ENCODE measurements at regions not wholly inside any gene's neighbourhood (a gene's known extent, or its start where the extent isn't known, plus 50 kb on each side); places are given as distances from the start of the nearest gene placed in this dataset.
"Not testable (repeated sequence)": the region's sequence is repeated elsewhere in the genome, so short reads cannot be mapped to it uniquely, and the experiment has no call there.

DNA sequence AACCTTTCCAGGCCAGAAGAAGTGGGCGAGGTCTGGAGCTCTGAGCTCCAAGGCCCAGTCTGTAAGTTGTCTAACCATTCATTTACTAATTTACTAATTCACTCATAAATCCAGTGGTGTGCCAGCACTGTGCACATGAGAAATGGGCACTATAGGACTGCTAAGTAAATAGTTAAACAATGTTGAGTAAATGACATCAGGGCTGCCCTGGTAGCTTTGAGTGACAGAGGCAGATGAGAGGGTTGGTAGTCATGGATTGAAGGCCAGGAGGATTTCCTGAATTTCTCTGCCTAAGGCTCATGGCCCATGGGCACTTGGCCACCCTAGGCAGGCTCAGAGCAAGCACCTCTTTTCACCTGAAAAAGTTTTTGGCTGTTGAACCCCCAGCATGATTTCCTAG lies 216.9 kb upstream of the RXFP2 start:
- no peak for DNase-seq

DNA sequence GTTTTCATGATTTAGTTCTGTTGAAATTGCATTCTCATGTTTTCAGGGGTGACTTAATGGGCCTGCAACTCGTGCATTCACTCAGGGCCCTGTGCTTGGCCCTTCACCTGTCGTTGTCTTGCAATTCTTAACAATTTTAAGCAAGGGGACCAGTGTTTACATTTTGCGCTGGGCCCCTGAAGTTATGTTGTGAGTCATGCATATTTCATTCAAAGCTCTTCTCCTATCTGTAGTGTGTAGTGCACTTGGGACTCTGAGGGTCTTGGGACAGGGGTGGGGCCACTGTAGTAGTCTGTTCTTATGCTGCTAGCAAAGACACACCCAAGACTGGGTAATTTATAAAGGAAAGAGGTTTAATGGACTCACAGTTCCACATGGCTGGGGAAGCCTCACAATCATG lies 211.2 kb upstream of the RXFP2 start:
- DNase-seq, result no peak

DNA sequence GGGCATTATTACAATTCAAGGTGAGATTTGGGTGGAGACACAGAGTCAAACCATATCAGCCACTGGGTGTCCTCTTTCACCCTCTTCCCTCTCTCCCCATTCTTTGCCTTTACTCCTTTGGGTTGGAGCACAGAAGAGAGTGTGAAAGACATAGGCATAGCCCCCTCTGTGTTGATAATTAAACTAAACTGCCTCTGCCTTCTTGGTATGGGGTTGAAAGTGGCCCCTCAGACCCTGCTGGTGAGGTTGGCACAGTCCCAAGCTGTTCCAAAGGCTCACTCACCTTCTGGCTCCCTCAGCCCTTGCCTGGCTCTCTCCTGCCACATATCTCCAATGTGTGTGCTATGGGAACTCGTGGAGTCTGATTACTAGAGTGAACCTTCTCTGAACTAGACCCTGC lies 210.6 kb upstream of the RXFP2 start:
- no peak for DNase-seq

DNA sequence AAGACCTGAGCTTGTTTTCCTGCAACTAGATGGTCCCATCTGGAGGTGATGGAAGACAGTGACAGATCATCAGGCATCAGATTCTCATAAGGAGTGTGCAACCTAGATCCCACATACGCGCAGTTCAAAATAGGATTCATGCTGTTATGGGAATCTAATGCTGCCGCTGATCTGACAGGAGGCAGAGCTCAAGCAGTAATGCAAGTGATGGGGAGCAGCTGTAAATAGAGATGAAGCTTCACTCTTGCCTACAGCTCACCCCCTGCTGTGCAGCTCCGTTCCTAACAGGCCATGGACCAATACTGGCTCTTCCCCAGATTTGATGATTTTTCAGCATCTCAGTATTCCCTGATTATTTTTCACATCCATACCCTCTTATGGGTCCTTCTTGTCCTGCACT lies 208.4 kb upstream of the RXFP2 start:
- DNase-seq, result no peak

DNA sequence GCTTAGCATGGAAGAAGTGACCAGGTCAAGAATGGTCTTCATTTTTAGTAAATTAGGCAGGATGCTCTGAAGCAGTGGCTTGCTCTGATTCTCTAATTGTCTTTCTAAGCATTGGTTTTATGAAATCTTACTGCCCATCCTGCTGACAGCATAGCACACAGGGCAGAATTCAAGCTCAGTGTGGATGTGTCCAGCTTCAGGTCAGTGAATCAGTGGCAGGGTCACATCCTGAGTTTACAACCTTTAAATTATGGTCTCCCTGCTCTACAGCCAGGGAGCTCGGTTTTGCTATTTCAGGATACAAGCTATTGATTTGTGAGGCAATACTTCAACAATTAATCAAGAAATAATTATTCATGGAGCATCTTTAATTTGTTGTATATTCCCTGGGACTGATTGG lies 202.3 kb upstream of the RXFP2 start:
- no peak for DNase-seq

DNA sequence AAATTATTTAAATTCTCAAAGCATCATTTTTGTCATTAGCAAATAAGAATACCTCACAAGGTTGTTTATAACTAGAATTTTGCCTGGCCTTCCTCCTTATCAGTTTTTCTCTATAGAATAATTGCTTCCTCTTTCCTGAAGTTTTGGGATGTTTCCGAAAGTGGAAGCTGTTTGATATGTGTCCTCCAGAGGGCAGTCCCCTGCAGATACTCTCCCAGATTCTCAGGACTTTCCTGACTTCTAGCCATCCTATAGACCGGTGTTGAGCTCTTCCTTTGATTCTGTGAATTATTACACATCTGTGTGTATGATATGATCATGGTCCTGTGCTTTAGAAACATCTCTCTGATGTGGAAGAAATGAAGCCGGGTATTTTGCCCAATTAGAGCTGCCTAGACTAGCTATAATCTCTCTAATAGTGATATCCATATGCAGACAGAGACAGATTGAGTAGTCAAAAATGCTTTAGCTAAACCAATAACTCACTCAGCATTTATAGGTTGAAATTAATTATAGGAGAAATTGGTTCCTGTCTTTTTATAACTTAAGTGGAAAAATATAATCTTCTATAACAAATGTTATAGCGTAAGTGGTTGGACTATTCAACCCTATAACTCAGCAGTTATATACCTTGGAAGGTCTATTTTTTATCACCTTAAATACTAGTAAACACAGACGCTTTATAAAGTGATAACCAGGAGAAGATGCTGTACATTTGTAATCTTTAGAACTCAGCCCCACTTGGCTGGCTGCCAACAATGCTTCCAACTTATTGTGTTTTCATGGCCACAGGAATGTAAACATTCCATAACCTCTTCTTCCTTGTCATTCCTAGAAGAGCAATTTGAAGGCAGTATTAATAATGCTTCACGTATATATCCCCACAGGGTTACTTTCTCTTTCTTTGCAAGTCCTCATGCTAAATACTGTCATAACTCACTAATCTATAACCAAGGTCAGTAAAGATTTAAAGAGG lies 201.0 kb upstream of the RXFP2 start:
- no peak for DNase-seq

DNA sequence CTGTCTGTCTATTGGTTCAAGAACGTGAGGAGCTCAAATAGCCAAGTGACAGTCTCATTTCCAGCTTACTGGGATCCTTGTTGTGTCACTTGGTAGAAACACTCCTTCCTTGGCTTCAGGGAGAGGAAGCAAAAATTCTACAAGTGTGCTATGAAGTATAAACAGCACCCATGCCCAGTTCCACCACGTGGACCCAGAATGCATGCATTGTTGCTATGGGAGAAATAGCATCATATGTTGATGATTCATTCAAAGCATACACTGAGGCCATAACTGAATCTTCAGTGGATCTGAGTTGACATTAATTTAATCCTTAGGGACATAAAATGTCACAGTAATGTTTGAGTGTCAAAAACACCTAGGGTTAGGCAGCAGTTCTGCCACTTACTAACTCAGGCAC lies 199.0 kb upstream of the RXFP2 start:
- no peak for DNase-seq

DNA sequence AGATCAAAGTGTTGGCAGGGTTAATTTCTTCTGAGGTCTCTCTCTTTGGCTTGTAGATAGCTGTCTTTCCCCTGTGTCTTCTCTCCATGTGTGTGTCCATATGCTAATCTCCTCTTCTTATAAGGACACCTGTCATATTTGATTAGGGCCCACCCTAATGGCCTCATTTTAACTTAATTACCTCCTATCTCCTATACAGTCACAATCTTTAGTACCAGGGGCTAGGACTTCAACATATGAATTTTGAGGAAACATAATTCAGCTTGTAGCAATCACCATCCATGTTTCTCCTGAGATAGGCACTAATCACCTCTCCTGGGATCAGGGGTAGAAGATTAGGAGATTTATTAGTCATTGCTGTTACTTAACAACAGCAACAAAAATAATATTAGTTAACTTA lies 196.1 kb upstream of the RXFP2 start:
- no peak for DNase-seq

DNA sequence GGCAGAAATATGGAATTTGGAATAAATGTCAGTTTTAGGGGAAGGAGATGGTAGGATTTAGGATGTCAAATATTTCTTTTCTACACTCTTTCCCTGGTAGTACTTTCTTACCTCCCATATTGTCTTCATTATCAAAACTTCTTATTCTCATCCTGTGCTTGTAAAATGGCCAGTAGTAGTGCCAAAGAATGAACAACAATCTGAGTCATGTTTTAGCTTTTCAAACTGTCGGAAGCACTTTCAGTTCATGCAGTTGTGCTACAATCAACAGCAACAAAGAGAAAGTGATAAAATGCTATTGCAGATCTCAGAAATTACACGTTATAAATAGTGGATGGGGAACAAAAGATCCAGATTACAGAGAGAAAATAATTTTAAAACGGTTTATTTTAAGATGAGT lies 193.7 kb upstream of the RXFP2 start:
- no peak for DNase-seq

DNA sequence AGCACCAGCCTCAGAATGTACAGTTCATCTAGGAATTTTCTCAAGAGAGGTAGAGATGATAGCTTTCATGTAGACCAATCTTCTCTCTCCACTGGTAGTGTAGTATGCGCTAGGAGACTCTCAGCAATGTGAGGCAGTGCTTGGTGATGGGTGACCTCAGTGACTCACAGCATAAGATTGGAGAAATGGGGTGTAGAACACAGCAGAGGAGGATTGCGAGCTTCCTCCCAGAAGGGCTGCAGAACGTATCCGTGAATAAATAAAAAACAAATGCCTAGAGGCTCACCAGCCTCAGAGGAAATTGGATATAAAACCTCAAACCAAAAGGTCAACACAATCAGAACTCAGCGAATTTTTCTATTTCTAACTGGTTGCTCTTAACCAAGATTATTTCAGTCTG lies 182.9 kb upstream of the RXFP2 start:
- no peak for DNase-seq

DNA sequence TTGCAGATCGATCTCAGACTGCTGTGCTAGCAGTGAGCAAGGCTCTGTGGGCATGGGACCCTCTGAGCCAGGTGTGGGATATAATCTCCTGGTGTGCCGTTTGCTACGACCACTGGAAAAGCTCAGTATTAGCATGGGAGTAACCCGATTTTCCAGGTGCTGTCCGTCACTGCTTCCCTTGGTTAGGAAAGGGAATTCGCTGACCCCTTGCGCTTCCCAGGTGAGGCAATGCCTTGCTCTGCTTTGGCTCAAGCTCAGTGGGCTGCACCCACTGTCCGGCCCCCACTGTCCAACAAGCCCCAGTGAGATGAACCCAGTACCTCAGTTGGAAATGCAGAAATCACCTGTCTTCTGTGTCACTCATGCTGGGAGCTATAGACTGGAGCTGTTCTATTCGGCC lies 155.1 kb upstream of the RXFP2 start:
- DNase-seq, result not testable (repeated sequence)

DNA sequence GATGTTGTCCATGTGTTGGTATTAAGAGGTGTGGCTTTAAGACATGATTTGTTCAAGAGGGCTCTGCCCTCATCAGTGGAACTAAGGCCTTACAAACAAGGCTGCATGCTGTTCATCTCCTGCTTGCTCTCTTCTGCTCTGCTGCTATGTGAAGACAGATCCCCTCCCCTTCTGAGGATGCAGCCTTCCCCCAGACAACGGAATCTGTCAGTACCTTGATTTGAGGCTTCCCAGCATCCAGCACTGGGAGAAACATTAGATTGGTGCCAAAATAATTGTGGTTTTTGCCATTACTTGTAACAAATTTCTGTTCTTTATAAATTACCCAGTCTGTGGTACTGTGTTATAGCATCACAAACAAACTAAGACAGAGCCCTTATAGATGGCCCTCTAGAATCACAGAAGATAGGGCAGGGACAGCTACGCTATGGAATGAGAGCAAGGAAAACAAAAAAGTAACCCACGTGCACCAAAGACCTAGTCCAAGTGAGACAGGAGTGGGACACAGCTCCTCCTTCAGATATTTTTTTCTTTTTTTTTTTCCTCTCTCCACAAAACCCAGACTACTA lies 151.5 kb upstream of the RXFP2 start:
- DNase-seq, result no peak

DNA sequence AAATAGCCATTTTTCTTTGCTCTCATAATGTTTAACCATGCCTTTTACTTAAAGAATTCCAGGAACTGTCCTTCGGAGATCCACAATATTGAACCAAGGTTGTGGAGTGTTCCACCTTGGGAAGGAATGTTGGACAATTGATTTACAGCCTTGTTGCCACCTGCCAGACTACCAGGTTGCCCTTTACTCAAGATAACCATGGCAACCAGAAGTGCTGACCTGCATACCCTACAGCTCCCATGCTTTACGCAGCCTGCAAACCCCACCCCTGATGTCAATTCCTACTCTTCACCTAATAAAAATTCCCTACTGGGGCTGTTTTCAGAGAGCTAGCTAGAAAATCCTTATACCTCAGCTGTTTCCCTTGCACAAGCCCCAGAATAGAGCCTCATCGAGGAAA lies 151.0 kb upstream of the RXFP2 start:
- DNase-seq, result no peak

DNA sequence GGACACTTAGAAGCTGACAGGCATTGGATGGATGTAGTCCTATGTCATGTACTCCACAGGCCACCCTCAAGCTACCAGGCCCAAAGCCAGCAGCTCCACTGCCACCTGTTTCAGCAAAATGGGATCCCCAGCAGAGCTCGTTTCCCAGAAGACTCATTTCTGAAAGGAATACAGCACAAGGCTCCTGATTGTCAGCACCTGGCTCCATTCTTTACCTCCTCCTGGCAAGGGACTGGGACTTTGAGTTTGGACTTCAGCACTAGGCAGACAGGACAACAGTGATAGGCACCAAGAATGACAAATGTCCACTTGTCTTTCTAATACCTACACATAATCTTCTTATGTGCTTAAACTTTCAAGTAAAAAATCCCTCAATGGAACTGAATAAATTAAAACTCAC lies 150.4 kb upstream of the RXFP2 start:
- DNase-seq, result no peak

DNA sequence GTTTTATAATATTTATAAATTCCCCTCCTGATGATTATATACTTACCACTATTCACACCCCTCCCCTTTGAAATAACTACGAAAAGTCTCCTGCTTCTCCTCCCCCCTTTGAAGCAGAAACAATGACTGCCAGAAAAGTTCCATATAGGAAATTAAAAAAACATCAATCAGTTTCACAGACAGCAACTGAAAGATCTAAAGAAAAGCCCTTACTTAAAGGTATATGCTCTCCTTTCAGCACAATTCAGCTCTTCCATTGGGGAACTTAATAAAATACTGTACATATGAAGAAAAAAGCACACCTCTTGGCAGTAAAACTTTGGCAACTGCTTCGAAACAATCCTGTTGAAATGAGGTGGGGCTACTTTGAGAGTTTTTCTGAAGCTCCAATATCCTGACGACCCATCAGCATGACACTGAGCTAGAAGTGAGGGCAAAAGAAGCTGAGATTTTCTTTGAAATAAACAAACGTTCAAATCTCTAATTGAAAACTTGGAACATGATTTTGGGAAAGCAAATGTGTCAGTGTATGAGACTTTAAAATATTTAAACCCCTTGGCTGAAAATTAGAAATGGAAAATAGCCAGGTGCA lies 147.6 kb upstream of the RXFP2 start:
- DNase-seq, result no peak

DNA sequence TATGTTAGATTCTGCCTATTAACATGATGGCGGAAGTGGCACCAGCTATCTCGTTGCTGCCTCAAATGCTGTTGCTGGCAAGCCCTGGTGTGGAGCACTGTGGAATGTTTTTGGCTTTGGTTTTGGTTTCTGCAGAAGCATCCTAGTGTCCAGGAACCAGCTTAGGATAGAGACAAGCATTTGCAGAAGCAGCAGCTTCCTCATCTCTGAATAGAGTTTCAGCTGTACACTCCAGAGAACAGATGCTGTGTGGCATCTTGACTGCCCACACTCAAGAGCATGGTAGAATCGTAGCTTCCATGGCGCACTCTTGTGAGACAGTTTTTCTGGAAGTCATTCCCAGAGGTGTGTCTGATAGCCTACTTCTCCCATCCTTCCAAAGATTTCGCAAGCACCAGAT lies 145.3 kb upstream of the RXFP2 start:
- DNase-seq, result no peak

DNA sequence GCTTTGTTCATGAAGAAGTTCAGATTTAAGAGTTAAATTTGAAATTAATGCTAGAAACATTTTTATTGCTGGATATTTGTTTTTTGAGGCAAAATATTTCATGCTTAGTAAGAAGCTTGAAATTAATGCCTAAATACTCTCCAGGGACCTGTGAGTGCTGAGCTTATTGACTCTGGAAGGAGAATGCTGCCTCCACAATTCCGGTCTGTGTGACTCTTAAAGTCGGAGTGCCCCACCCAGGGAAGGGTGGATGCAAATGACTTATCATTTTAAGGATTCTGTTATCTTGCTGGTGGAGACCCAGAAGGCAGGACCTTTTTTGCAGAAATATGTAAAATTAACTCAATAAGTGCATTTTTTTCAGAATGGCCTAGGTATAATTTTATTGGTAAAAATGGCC lies 143.8 kb upstream of the RXFP2 start:
- DNase-seq, result no peak

DNA sequence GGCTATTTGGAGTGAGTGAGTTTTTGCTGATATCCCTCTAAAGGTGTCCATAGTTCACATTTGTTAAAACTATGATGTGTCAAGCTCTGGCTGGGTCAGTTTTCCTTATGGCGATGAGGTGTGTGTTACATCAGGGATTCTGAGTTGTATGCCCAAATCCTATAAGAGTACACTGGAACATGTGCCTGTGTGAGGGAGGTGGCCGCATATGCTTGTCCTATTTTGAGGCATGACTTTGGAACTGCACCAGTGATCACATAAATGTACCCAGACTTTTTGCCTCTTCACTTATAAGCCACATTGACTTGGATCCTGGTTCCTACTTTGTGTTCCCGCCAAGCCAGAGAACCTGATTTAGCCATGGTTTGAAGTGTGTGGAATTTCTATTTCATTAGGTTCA lies 140.3 kb upstream of the RXFP2 start:
- no peak for DNase-seq

DNA sequence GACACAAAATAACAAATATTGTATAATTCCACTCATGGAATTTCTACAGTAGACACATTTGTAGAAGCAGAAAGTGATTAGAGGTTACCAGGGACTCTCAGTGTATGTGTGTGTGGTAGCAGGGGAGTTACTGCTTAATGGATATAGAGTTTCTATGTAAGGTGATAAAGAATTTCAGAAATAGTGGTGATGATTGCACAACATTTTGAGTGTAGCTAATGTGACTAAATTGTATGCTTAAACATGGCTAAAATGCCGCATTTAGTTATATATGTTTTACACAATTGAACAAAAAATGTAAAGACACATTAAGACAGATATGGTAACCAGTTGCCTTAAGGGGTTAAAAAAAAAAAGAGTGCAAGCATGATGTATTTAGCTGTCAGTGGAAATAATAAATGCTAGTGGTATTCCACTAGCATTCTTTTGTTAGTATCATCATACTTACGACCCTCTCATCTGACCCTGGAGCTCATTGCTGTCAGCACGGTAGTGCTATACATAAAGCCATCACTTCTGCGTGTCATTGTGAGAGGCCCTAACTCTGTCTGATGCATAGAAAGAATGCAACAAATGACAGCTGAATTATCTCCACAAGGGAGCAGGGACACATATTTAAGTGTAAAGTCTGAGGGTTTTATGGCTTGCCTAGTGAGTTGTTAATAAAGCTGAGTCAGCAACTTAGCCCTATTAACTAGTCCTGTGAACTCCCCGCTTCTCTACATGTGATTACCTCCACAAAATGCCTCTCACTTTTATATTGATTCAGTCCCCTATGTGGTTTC lies 134.1 kb upstream of the RXFP2 start:
- DNase-seq, result no peak

DNA sequence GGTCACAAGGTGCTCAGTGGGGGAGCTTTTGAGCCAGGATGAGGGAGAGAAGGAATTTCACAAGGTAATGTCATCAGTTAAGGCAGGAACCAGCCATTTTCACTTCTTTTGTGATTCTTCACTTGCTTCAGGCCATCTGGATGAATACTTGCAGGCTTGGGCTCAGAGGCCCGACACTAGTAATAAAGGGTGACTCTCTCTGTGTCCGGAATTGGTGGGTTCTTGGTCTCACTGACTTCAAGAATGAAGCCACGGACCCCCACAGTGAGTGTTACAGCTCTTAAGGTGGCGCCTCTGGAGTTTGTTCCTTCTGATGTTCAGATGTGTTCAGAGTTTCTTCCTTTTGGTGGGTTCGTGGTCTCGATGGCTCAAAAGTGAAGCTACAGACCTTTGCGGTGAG lies 131.8 kb upstream of the RXFP2 start:
- DNase-seq, result not testable (repeated sequence)

DNA sequence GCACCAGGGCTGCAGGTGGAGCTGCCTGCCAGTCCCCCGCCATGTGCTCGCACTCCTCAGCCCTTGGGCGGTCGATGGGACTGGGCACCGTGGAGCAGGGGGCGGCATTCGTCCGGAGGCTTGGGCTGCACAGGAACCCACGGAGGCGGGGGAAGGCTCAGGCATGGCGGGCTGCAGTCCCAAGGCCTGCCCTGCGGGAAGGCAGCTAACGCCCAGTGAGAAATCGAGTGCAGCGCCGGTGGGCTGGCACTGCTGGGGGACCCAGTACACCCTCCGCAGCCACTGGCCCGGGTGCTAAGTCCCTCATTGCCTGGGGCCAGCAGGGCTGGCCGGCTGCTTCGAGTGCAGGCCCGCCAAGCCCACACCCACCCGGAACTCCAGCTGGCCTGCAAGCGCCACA lies 130.5 kb upstream of the RXFP2 start:
- DNase-seq, result not testable (repeated sequence)

DNA sequence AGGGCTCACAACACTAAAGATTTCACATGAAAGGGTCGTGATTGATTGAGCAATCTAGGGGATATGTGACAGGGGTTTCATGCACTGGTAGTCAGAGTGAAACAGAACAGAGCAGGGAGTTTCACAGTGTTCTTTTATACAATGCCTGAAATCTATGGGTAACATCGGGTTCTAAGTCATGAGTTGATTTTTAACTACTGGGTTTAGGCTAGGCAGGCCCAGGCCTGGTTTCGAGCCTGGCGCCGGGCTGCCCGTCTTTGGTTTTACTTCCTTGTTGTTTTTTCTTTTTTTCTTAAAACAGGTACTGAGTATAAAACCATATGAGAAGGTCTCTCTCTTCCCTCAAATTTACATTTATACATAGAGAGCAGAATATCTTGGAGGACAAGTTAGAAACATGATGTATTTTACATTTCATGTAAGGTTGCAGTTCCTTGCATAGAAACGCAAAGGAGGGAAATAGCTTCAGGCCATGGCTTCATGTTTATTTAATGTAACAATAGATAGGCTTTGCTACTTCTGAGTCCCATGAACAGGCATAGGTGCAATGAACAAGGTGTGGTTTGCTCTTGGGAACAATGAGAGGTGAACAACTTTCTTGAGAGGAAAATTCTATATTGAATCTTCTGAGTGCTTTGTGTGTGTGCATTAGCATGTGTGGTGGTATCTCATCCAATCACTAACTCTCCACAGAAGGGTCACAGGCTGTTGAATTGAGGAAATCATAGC lies 128.9 kb upstream of the RXFP2 start:
- DNase-seq, result no peak

DNA sequence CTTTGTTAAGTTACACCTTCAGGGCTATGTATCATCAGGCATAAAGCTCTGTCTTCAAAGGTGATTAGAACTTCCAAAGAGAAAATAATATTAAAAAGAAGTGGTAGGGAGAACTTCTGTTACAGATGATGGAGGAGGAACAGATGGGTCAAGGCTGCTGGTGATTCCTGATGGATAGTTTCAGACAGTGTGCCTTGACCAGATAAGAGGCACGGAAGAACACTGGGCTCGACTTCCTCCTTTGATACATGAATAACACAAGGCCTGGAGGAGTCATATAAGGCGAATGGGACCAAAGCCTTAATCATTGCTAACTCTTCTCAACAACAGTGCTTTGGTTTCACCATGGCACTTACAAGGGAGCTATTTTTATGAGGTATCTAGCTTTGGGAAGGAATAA lies 128.1 kb upstream of the RXFP2 start:
- no peak for DNase-seq

Measured in activated CD8-positive, alpha-beta memory T cell treated with anti-CD3 and anti-CD28 coated beads, Interleukin-2, amount 50 U/mL, for 48 hours (primary cell).